ENCODE measurements at regions not wholly inside any gene's neighbourhood (a gene's known extent, or its start where the extent isn't known, plus 50 kb on each side); places are given as distances from the start of the nearest gene placed in this dataset.

GRCh38 chr7:118777308-118777707 is 552.8 kb downstream of the ANKRD7 start:
- WGBS, result 50% methylated on average over 1 of the region's 1 CpG

GRCh38 chr7:118792682-118793081 is 568.2 kb downstream of the ANKRD7 start:
- H3K9me3 ChIP-seq, result no peaks in the 10 kb centered on the region
- no peak overlapping the region for H3K4me3 ChIP-seq
- H3K36me3 ChIP-seq, result no peaks in the 10 kb centered on the region
- H3K27ac ChIP-seq, result no peak overlapping the region
- no peaks in the 10 kb centered on the region for H3K4me1 ChIP-seq
- no peaks in the 10 kb centered on the region for H3K27me3 ChIP-seq
- no peak for DNase-seq (ENCODE audit: low spot score in 2 of 2)
- TF ChIP-seq POLR2A (IDR thresholded peaks at IDR 0.05) (no peak), CTCF (IDR thresholded peaks at IDR 0.05) (no peak), POLR2AphosphoS5 (IDR thresholded peaks at IDR 0.05) (no peak), EP300 (IDR thresholded peaks at IDR 0.05) (no peak)
- WGBS, result 94% methylated on average over 4 of the region's 4 CpGs

More at GRCh38 chr7:118777308-118777707, 552.8 kb downstream of the ANKRD7 start:
- no peak for DNase-seq (ENCODE audit: low spot score in 2 of 2)
- Histone ChIP-seq H3K4me3 (no peak overlapping the region), H3K9me3 (no peaks in the 10 kb centered on the region), H3K27me3 (no peaks in the 10 kb centered on the region), H3K4me1 (peaks cover 4% of the 10 kb centered on the region), H3K36me3 (no peaks in the 10 kb centered on the region), H3K27ac (no peak overlapping the region)
- TF ChIP-seq CTCF (IDR thresholded peaks at IDR 0.05) (no peak), POLR2A (IDR thresholded peaks at IDR 0.05) (no peak), EP300 (IDR thresholded peaks at IDR 0.05) (no peak), POLR2AphosphoS5 (IDR thresholded peaks at IDR 0.05) (no peak)

DNA sequence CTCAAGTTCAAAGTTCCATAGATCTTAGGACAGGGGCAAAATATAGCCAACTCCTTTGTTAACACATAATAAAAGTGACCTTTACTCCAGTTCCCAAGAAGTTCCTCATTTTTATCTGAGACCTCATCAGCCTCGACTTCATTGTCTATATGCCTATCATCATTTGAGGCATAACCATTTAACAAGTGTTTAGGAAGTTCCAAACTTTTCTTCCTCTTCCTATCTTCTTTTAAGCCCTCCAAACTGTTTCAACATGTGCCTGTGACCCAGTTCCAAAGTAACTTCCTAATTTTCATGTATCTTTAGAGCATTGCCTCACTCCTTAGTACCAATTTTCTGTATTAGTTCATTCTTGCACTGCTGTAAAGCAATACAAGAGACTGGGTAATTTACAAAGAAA is 569.1 kb downstream of the ANKRD7 start:
- Histone ChIP-seq H3K27me3 (no peaks in the 10 kb centered on the region), H3K4me1 (no peaks in the 10 kb centered on the region), H3K9me3 (no peaks in the 10 kb centered on the region), H3K4me3 (no peak overlapping the region), H3K27ac (no peak overlapping the region), H3K36me3 (no peaks in the 10 kb centered on the region)
- no peak for DNase-seq (ENCODE audit: low spot score in 2 of 2)
- TF ChIP-seq POLR2AphosphoS5 (IDR thresholded peaks at IDR 0.05) (no peak), EP300 (IDR thresholded peaks at IDR 0.05) (no peak), CTCF (IDR thresholded peaks at IDR 0.05) (no peak), POLR2A (IDR thresholded peaks at IDR 0.05) (no peak)
- WGBS, result 77% methylated on average over 1 of the region's 1 CpG

DNA sequence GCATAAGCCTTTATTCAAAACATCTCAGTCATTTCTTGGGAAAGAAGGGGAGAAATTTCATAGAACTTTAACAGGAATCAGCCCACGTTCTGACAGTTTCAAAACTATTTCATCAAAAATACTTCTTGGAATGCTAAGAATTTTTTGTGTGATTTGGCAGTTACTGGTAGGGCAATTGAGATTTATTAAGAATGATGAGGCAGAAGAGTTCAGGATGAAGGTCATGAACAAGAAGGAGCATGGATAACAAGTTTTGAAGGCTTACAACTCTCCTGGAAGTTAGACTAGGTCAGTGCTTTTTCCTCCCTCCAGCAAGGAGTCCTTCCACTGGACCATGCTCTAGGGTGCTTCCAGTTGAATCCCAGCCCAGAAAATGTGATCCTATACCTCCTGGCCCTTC is 569.9 kb downstream of the ANKRD7 start:
- H3K27ac ChIP-seq, result no peak overlapping the region
- H3K27me3 ChIP-seq, result no peaks in the 10 kb centered on the region
- no peaks in the 10 kb centered on the region for H3K9me3 ChIP-seq
- H3K4me3 ChIP-seq, result no peak overlapping the region
- 36% methylated on average over 1 of the region's 1 CpG for WGBS
- no peaks in the 10 kb centered on the region for H3K36me3 ChIP-seq
- DNase-seq (ENCODE audit: low spot score in 2 of 2), result no peak
- TF ChIP-seq CTCF (IDR thresholded peaks at IDR 0.05) (no peak), POLR2AphosphoS5 (IDR thresholded peaks at IDR 0.05) (no peak), EP300 (IDR thresholded peaks at IDR 0.05) (no peak), POLR2A (IDR thresholded peaks at IDR 0.05) (no peak)
- H3K4me1 ChIP-seq, result no peaks in the 10 kb centered on the region

DNA sequence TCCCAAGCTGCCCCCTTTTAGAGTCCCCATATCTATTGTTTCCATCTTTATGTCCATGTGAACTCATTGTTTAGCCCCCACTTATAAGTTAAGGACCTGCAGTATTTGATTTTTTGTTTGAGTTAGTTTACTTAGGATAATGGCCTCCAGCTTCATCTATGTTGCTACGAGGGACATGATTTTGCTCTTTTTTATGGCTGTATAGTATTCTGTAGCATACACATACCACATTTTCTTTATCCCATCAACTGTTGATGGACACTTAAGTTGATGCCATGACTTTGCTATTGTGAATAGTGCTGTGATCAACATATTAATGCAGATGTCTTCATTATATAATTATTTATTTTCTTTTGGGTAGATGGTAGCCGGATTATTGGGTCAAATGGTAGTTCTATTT is 576.9 kb downstream of the ANKRD7 start:
- DNase-seq (ENCODE audit: low spot score in 2 of 2), result no peak
- 90% methylated on average over 2 of the region's 2 CpGs for WGBS
- H3K4me3 ChIP-seq, result no peak overlapping the region
- TF ChIP-seq POLR2A (IDR thresholded peaks at IDR 0.05) (no peak), POLR2AphosphoS5 (IDR thresholded peaks at IDR 0.05) (no peak), EP300 (IDR thresholded peaks at IDR 0.05) (no peak), CTCF (IDR thresholded peaks at IDR 0.05) (no peak)
- H3K36me3 ChIP-seq, result no peaks in the 10 kb centered on the region
- no peaks in the 10 kb centered on the region for H3K4me1 ChIP-seq
- H3K9me3 ChIP-seq, result no peaks in the 10 kb centered on the region
- no peaks in the 10 kb centered on the region for H3K27me3 ChIP-seq
- no peak overlapping the region for H3K27ac ChIP-seq
